GM21515 (cell line): ENCODE measurements at regions not wholly inside any gene's neighbourhood (a gene's known extent, or its start where the extent isn't known, plus 50 kb on each side); places are given as distances from the start of the nearest gene placed in this dataset.

Experiments
- ATAC-seq: cut with Tn5 transposase; IDR thresholded peaks from one replicate; pipeline ENCODE4 v1.9.1; 2021; ENCODE audit not compliant: unreplicated experiment

- ATAC-seq = no peak
Measured at GRCh38 chr5:162323466-162323865, 255.9 kb downstream of the GABRG2 start.

DNA sequence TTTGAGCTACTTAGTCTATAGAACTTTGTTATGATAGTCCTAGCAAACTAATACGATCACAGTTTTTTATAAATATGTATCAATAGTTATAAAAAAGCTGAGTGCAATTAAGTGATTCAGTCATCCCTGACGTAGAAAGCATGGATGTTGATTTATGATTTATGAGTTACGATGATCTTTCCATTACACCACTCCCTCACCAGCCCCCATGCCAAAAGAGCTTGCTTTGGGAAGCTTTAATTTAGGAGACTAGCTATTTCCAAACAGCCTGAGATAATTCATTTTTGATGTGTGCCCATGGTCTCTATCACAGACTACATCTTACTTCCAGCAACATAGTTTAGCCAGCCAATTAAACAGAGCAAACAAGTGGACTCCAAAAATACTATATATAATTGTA, 256.8 kb downstream of the GABRG2 start:
- no peak for ATAC-seq

- no peak for ATAC-seq
Measured at GRCh38 chr5:162325143-162325727, 257.7 kb downstream of the GABRG2 start.

DNA sequence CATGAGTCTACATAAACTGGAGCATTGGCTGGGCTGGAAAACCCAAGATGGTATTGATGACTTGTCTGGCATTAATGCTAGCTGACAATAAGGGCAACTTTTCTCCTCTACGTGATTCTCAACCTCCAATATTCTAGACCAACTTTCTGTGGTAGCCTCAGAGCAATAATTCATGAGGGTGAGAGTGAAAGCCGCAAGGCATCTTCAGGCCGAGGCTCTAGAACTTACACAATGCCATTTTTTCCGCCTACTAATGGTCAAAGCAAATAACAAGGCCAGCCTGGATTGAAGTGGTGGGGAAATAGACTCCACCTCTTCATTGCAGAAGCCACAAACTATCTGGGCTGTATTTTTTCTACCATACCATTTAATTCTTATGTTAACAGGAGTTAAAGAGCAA, 267.4 kb downstream of the GABRG2 start:
- ATAC-seq = no peak

GRCh38 chr5:162360373-162360931, 292.9 kb downstream of the GABRG2 start:
- ATAC-seq = no peak

GRCh38 chr5:162372256-162372655, 304.7 kb downstream of the GABRG2 start:
- ATAC-seq = no peak

- no peak for ATAC-seq
Measured at GRCh38 chr5:162377895-162378294, 310.3 kb downstream of the GABRG2 start.

- ATAC-seq = no peak
Measured at GRCh38 chr5:162382839-162383238, 315.3 kb downstream of the GABRG2 start.

DNA sequence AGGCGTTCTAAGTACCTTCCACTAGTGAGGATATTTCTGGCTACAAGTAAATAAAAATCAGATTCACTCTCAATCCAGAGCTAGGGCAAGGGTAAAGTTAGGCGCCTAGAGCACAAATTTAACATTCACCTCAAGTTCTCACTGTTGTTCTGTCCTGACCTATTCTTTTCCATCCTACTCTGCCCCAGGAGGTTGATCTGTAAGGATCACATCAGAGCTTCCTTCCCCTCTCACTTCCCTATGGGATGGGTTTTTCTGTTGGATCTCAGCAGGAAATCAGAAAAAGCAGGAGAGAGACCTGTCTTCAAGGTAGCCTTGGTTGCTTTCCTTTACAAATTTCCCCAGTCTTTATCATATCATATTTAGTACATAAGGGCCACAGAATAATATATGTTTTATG, 316.7 kb downstream of the GABRG2 start:
- no peak for ATAC-seq

DNA sequence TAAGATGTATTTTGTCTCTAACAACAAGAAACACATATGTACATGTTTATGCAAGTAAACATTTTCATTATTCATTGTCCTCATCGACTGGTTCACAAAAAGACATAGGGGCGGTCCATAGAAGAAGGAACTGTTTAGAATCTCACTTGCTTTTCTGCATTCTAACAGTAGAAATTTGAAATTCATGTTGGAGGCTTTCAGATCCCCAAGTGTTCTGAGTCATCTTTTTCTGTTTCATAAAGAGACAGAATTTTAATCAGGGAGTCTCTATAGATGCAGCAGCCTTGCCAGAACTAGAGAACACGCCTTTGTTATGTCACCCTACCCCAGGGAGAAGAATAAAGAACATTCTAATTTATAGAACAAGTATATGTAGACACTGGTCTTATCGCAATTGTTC, 324.3 kb downstream of the GABRG2 start:
- ATAC-seq = no peak

DNA sequence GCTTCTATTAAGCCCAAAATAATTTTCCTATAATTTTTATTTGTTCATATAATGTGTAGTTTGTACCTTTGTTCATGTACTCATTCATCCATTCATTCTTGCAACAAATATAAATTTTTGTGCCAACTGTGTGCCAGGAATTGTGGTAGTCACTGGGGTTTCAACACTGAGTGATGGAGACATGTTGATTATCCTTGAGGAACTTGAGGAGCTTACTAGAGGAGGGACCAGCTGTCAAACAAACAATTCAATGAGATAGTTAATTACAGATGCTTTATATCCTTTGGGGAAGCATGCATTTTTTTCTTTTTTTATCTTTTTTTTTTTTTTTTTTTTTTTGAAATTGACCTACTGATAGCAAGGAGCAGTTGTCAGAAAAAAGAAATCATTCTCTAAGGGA, 324.8 kb downstream of the GABRG2 start:
- no peak for ATAC-seq

- ATAC-seq = no peak
Measured at GRCh38 chr5:162393534-162393933, 326.0 kb downstream of the GABRG2 start.

DNA sequence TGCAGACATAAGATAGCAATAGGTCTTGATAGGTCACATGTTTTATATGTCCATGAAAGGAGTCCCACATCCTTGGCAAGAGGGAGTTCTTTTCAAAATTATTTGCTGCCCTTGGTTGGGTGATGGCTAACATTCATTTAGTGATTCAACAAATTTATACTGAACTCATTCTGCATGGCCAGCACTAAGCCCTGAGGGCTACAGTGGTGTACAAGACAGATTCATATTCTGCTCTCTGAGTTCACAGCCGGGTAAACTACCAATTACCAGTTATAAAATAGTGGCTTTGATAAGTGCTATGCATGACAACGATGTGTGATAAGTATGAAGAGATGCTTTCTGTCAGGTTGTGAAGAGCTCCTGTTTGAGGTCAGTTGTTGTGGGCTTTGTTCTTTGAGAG, 340.0 kb downstream of the GABRG2 start:
- no peak for ATAC-seq

GRCh38 chr5:162410365-162410764, 342.8 kb downstream of the GABRG2 start:
- ATAC-seq = no peak

DNA sequence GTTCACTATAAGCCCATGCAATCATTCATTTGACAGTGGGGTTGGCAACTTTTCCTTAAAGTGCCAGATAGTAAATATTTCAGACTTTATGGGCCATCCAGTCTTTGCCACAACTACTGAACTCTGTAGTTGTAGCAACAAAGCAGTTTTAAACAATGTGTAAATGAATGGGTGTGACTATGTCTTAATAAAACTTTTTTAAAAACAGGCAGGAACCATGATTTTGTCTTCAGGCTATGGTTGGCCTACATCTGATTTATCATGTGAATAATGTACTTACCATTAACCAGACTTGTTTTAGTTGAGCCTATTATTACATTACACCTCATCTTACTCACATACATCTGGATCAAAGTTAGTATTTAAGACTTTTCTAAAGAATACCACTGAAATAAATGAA, 361.6 kb downstream of the GABRG2 start:
- no peak for ATAC-seq

DNA sequence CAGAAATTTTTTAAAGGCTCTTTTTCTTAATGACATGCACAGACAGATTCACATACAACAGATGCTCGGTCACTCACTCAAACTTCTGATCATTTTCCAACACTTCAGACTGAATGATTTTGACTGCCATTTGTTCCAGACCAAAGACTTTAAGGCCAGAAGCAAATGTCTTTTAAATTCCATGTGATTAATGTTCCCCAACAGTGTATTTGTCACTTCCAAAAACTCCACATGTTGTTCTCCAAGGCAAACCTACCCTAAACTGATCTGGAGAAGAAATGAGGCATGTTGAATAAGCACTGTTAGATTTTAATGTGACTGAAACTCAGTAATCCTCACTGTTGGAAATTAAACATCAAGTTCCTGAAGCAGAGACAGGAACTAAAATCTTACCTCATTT, 366.7 kb downstream of the GABRG2 start:
- ATAC-seq = no peak

DNA sequence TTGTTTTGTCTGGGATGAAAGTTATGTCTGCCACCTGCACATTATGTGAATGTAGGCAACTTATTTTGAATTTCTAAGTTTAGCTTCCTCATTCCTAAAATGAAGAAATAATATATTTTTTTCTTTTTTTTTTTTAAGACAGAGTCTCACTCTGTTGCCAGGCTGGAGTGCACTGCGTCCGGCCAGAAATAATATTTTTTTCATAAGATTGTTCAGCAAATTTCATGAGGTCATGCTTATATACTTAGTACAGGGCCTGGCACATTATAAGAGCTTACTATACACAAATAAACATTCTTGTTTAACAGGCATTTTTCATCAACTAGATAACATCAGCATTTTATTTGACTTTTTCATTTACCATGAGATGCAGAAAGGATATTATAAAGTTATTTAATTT, 368.5 kb downstream of the GABRG2 start:
- ATAC-seq = no peak

DNA sequence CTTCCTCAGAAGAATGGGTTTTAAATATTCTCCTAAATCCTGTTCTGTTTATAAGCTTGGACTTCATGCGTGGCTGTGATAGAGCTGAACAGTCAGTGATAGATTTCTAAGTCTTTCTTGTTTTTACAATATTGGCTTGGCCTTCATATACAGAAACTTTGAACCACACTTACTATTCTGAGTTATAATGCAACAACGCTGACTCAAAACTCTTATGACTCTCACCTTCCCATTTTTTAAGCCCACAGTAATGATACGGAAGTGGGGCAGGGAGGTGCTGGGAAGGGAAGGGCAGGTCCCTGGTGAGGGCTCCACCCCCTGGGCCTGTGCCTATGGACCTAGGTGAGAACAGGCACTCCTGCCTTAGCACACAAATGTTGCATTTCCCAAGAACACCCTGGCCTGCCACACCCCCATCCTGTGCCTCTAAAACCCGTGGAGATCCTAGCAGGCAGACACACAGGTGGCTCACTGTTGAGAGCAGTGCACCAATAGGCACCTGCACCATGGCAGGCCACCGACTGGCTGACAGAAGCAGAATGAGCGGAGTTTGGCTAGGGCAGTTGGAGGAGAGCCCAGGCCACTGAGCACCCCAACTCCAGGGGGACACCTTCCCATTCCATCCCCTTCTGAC, 376.7 kb downstream of the GABRG2 start:
- ATAC-seq = no peak

- no peak for ATAC-seq
Measured at GRCh38 chr5:162456086-162456485, 388.5 kb downstream of the GABRG2 start.

DNA sequence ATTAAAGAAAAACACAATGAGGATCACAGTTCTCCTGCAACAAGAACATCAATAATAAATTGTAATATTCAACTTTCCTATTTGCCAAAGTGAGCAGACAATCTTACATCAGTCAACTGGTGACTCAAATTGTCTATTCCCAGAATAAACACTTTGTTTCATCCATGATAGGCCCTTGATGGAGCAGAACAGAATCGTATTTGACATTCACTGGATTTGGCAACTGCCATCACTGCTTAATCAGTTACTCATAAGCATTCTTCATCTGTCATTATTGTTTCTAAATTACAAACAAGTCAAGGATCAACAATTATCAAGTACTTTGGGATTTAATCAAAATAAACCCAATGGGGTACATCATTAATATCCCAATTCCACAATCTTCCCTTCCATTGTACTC, 398.4 kb downstream of the GABRG2 start:
- ATAC-seq = no peak

GRCh38 chr5:162473041-162473714, 405.6 kb downstream of the GABRG2 start:
- no peak for ATAC-seq

GRCh38 chr5:162474239-162474638, 406.7 kb downstream of the GABRG2 start:
- ATAC-seq = no peak
